Superior temporal gyrus (tissue), 1 donor: ENCODE measurements at regions not wholly inside any gene's neighbourhood (a gene's known extent, or its start where the extent isn't known, plus 50 kb on each side); places are given as distances from the start of the nearest gene placed in this dataset.

Experiments
- DNase-seq: peaks from one replicate; pipeline ENCODE4 v3.0.0-alpha.2; 2016; ENCODE audit errors: extremely low spot score

DNA sequence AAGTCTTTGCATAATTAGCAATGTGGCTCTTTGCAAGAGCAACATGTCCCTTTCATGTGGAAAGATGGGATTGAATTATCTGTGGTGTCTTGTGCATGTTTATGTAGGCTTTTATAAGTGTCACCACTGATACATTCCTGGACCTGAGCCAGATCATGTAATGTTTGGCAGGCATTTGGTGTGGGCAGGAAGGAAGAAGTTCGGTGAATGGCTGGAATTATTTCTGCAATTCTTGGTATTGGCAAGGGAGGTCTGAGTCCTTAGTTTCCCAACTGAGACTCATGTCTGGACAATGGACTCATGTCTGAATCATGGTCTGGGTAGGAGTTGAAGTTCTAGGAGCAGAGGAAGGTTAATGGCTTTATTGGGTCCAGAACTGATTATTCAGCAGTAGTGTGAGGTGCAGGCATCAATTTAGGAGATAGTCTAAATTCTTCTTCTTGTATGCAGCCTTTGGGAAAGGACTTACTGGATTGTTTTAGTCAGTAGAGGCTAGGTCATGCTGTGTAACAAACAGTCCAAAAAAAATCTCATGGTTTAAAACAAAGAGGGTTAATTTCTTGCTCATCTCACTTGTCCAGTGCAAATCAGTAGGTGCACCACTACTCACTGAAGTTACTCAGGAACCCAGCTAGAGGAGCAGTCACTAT lies 186.5 kb upstream of the LHX5 start:
- DNase-seq = no peak

DNA sequence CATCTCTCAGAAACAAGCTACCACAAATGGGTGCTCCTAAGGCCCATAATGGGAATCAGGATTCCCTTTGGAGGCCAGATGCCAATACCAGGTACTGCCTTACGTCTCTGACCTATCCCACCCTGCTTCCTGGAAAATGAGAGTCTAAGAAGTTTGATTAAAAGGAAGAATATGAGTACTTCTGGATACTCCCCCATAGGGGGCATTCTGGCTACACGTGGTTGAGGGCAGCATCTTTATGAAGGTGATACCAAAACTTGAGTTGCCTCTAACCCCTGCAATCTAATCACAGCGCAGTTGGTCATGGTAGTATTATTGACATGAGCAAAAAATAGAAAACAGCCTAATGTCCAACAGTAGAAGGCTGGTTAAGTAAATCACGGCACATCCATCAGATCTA lies 184.2 kb upstream of the LHX5 start:
- DNase-seq = no peak

DNA sequence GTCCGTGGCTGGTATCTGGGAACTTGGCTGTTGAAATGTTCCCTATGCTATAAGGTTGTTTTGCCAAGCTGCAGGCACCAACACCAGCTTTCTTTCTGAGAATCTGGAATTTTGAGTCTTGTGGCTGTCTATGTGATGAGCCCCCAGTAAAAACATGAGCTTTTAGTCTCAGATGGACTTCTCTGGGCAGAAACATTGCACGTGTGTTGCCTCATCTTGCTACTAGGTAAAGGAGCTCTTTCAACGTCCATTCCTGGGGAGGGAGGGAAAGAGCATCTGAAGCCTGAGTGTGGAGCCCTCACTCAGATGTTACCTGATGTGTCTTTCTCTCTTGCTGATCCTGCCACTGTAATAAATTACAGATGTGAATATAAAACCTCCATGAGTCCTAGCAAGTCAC lies 183.8 kb upstream of the LHX5 start:
- DNase-seq = no peak

DNA sequence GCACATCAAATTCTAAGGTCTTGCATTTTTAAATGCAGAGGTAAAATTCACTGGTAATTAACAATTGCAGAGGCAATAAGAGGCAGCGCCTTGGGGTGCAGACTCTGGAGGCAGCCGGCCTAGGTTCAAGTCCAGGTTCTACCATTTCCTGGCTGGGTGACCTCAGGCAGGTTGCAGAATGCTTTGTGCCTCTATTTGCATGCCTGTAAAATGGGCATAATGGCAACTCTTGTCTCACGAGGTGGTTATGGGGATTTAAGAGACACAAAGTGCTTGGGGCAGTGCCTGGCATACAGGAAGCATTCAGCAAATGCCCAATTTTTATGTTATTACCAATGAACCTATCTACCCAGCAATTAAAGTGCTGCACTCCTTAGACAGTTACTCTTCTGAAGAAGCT lies 180.0 kb upstream of the LHX5 start:
- DNase-seq = no peak

DNA sequence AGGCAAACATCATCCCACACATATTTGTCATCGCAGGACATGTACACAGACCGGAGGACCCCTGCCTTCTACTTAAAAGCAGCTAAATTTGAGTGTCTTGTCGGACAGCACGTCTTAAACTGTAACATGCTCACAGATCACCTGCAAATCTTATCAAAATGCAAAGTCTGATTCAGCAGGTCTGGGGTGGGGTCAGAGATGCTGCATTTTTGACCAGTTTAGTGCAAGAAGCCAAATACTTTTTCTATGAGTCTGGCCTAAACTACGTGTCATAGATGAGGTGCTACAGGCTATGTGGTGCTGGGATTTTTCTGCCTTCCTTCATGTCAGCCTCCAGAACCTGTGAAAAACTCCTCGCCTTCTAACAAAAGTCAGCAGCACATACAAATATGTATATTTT lies 178.8 kb upstream of the LHX5 start:
- no peak for DNase-seq

DNA sequence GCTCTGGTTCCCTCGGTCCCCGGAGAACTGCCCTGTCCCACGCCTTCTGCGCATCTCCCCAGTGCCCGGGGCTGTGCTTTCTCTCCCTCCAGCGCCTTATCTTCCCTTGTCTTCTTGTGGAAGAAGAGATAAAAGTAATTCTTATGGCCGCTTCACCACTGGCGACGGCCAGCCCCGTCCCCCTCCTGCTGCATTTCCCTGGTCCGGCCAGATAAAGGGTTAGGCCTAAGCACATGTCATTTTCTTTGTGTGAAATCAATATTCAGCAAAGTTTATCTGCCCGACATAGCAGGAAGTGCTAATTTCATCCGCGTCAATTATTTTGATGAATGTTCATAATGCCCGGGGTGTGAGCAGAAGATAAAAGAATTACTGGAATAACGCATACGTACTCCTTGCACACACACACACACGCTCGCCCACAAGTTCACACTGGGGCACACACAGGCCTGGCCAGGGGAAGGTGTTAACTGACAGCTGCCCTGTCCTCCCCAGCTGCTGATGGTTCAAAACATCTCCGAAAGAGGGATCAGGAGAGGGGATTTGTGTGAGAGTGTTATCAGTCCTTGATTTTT lies 177.7 kb upstream of the LHX5 start:
- no peak for DNase-seq

DNA sequence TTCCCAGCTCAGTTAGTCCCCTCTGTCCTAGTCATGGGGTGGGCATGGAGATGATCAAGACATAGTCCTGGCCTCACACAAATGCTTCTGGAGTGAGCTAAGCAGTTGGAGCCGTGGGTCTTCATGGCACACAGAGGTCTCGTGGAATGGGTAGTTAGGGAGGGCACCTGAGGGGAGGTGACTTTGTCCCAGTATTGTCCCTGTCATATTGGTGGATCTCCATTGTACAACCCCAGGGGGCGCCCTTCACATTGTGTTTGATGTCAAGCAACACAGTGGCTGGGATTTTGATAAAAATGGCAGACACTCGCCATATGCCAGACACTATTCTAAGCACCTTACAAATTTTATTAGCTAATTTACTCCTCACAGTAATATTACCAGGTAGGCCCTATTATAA lies 175.4 kb upstream of the LHX5 start:
- no peak for DNase-seq

DNA sequence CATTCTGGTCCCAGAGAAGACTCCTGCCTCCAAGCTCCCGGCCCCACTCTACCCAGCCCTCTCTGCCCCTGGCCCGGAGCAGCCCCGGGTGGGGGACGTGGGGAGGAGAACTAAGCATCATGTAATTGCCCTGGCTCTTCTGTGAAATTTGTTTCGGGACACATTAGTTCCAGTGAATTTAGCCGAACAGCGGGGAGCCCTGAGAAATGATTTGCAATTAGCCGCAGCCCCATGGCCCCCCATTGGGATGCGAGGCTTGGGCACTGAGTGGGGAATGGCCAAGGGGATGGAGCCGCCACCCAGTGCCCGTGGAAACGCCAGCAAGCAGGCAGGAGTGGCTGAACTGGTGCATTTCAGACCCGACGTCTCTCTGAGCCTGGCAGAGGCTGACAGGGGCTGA lies 173.9 kb upstream of the LHX5 start:
- no peak for DNase-seq

DNA sequence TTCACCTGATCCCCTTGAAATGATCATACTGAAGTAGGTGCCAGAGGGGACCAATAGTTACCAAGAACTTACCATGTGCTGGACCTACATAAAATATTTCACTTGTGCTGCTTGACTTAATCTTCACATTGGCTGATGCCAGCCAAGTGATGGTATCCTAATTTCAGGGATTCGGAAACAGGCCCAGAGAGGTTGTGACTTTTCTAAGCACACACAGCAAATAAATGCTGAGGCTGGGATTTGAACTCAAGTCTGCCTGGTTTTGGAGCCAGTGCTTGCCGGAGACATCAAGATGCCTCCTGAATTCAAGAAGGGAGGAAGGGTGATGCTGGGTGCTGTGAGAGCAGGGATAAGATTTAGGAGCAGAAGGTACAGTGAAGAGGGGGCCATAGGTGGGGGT lies 173.5 kb upstream of the LHX5 start:
- DNase-seq = no peak

DNA sequence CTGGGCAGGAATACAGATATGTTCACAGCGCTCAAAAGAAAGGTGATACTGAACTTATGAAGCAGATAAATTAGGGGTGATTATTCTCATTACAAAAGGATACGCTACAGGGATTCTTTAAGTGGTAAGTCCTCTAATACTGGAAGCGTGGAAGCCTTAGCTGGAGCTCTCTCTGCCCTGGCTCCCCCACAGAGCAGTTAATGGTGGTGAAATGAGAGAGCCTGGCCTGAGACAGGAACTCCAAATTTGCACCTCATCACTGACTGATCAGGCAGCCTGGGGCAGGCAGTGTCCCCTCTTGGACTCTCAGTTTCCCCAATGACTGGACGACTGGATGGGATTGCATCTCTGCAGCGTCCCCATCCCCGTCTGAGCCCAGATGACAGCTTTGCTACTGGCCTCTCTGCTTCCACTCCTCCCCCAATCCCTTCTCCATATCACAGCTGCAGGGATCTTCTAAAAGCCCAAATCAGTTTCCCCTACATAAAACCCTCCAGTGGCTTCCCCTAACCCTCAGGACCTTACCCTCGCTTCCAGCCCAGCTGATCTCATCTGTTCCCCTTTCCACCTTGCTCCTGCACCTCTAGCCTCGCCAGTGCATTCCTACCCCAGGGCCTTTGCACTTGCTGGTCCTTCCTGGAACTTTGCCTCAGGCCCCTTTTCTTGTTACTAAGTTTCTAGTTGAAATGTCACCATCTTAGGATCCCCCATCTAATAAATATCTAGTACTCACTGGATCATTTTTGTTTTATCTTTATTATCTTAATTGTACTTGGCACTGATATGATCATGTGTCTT lies 171.7 kb upstream of the LHX5 start:
- DNase-seq = no peak

DNA sequence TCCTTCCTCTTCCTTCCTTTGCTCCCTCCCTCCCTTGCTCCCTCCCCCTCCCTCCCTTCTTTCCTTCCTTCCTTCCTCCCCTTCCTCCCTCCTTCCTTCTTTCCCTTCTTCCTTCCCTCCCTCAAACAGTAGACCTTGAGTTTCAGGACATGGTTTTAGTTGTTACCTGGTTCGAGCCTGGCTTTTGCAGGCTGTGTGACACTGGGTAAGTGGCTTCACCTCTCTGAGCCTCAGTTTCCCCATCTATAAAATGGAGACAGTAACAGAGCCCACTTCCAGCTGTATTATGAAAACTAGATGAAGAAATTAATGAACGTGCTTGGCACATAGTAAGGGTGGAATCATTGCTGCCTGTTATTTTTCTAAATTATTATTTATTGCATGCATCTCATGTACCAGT lies 171.0 kb upstream of the LHX5 start:
- no peak for DNase-seq

DNA sequence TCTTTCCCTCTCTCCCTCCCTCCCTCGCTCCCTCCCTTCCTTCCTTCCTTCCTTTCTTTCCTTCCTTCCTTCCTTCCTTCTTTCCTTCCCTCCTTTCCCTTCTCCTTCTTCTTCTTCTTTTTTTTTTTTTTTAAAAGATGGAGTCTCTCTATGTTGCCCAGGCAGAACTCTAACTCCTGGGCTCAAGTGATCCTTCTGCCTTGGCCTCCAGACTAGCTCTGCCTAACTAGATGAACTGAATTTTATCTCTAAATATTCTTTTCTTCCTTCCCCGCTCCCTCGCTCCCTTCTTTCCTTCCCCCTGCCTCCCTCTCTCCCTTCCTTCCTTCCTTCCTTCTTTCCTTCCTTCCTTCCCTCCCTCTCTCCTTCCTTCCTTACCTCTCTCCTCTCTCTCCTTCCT lies 170.5 kb upstream of the LHX5 start:
- DNase-seq = no peak

DNA sequence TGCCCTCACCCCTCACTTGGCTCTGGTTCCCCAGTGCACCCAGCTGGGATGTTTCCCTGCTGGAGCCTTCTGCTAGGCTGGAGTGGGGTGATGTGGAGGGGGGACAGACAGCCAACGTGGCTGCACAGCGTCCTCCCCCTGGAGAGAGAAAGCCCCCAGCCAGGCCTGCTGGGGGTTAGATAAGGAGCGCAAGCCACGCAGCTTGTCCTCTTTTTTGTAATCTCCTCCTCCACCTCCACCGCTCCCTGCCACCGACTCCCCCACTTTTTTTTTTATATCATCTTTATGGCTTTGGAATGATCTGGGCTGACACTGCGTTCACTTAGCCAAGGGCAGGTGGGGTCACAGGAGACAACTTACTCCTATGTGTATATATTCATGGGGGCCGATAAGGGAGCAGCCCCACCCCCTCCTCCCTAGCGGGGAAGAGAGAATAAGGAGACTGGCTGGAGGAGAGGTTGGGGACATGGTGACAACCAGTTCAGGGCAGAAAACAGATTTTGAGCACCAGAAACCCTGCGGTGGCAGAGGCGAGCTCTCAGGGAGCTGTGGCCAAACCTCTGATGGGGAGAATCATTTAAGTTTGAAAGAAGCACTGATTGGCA lies 169.9 kb upstream of the LHX5 start:
- DNase-seq = no peak

DNA sequence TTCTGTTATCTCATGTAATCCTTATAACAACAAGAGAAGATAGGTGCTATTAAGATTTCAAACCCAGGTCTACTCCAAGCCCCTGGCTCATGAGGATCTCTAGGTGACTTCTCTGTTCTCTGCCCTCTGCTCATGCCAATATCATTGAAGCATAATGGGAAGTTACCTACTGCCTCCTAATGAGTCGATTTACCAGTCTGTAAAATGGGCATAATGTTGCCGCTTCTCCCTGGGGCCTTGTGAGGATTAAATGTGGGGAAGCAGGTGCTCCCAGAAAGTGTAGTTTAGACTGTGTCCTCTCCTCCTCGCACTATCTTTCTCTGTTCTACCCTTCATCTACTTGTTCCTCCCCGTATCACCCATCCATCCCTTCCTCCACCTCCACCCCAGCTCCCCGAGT lies 169.2 kb upstream of the LHX5 start:
- no peak for DNase-seq

DNA sequence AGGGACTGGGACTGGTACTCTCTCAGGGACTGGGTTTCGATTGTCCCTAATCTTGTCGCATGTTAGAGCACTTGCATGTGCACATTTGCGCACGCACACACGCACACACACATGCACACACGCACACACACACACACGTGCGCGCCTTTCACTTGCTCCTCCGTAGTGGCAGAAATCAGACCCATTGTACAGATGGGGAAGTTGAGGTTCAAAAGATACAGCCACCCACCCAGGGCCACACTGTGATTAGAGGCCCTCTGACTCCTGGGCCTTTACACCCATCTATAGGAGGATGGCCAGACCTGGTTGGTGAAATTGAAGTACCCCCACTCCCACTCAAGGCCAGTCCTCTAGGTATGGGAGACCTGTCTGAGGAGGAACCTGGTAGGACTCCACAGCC lies 167.8 kb upstream of the LHX5 start:
- DNase-seq = no peak

DNA sequence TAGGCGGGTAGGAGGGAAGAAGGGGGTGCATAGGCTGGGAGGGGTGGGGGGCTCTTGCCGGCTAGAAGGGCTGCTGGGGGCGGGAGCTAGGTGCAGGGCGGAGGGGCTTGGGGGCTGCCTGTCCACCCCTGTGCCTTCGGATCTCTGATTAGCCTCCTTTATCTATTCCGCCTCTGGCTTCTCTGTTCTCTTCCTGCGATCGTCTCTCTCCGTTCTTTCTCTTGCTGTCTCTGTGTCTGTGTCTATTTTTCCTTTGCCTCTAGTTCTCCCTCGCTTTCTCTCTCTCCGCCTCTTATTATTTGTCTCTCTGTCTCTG lies 166.7 kb upstream of the LHX5 start:
- no peak for DNase-seq

DNA sequence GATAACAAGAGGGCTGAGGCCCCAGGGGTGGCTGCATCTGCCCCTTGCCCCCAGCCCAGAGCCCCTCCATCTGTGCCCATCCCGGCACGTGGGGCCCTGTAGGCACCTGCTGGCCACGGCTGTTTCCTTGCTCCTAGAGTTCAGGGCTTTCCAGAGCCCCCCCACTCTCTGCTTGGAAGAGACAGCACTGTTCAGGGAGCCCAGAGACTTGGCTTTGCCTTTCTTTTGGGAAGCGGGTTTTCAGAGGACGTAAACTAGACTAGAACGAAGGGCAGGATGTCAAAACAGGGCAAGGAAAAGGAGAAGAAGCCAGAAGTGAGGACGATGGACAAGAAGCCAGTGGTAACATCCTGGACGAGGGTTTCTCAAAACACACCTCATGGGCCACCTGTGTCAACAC lies 163.3 kb upstream of the LHX5 start:
- no peak for DNase-seq

DNA sequence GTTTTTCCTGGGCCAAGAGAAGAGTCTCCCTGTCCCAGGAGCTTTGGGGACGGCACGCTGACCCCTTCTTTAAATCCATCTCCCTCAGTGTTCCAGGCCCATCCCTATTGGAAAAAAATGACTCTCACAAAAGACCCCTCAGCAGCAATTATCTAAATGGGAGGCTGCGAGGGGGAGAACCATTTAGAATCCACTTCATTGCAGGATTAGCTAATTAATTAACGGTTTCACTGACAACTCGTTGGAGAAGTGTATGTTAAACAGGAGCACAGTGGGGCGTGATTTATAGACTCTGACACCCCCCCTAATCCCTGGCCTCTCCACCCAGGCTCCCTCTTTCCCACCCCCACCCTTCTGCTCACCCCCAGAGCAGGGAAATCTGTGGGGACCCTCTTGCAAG lies 162.8 kb upstream of the LHX5 start:
- no peak for DNase-seq

DNA sequence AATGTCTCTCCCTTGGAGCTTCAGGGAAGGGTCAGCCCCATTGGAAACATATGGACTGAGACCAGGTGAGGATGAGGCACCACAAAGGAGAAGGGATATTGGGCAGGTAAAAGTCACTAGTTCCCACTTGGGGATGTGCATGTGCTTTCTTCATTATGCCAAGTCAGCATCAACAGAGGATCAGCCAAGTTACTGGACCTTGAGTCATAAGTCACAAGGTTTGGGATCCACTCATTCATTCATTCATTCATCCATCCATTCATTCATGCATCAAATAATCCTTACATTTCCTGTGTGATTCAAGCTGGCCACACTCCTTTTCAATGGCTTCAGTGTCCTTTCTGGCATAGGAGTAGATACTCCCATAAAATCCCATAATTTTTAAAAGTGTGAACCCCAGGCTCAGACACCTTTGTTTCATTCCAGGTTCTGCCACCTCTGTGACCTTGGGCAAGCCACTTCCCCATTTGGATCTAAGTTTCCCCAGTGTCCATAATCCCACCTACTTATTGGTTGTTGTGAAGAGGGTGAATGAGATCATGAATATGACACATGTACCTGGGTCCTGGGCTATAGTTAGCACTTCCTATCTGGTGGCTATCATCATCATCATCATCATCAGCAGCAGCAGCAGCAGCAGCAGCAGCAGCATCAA lies 162.1 kb upstream of the LHX5 start:
- DNase-seq = no peak

DNA sequence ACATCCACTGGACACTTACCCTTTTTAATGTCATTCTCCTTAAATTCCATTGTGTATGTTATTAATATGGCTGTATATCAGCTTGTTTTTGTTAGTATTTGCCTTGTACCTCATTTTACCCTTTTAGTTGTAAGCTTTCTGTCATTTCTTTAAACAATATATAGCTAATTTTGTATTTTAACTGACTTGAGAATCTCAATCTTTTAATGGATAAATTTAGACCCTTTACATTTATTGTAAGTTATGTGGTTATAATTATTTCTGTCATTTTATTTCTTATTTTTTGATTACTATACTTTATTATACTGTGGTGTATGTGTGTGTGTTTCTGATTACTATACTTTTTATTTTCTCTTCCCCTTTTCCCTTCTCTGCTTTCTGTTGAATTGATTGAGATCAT lies 159.0 kb upstream of the LHX5 start:
- no peak for DNase-seq

DNA sequence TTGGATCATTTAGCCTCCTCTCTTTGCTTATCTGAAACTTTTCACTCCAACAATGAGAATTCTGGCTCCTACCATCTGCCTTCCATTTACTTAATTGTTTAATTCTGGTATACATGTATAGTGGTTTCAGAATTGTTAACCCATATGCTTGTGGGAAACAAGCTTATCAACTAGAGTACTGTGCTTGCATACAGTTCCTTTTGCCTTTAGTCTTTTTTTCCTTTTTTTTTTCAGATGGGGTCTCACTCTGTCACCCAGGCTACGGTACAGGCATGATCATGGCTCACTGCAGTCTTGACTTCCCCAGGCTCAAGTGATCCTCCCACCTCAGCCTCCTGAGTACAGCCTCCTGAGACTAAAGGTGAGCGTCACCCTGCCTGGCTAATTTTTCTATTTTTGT lies 153.8 kb upstream of the LHX5 start:
- DNase-seq = no peak

DNA sequence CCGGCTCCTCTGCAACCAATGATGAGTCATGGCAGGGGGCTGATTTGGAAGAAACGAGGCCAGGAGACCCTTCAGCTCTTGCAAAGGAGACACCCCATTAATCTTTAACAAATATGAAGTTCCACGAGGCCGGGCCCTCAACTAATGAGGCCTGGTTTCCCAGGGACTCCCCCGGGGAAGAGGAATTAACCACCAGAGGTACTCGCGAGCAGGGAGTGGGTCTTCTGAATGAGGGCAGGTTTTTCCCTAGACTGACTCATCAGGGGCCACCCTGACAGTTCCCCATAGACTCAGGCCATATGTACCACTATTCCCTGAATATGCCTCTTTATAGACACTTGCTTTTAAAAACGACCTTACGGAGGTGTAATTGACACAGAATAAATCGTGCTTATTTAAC lies 150.7 kb upstream of the LHX5 start:
- no peak for DNase-seq
